Tibial nerve (tissue), 4 donors: ENCODE measurements at regions not wholly inside any gene's neighbourhood (a gene's known extent, or its start where the extent isn't known, plus 50 kb on each side); places are given as distances from the start of the nearest gene placed in this dataset.

Source experiments
- DNase-seq, 2 donors: peaks; one replicate each; pipeline ENCODE4 v3.0.0-alpha.2; 2019; ENCODE audit warnings: low spot score in 2 of 2
- H3K27ac ChIP-seq, 4 donors: fragments of 200-600 bp; sonication (generic) in 3 of 4; one replicate each; pipeline ENCODE4 v1.5.1; 2017 to 2019; ENCODE audit warnings: mild to moderate bottlenecking in 1 of 4
- H3K27me3 ChIP-seq, 2 donors: fragments of 200-600 bp; sonication (generic) in 1 of 2; one replicate each; pipeline versions ENCODE4 v1.5.1 to v1.6.0; 2017 to 2019
- H3K36me3 ChIP-seq, 3 donors: fragments of 200-600 bp; sonication (generic); one replicate each; pipeline ENCODE4 v1.5.1; 2018 to 2019
- H3K4me1 ChIP-seq, 4 donors: fragments of 200-600 bp; sonication (generic) in 3 of 4; one replicate each; pipeline ENCODE4 v1.5.1; 2017 to 2019
- H3K4me3 ChIP-seq, 4 donors: fragments of 200-600 bp; sonication (generic) in 3 of 4; one replicate each; pipeline ENCODE4 v1.5.1; 2017 to 2019; ENCODE audit warnings: mild to moderate bottlenecking in 1 of 4, moderate library complexity in 1 of 4
- H3K9me3 ChIP-seq, 4 donors: fragments of 200-600 bp; sonication (generic) in 3 of 4; one replicate each; pipeline ENCODE4 v1.5.1; 2017 to 2019
- EP300 ChIP-seq, 2 donors: sonication (generic); formaldehyde crosslinking; IDR thresholded peaks; one replicate each; pipeline ENCODE4 v1.6.1; 2017; ENCODE audit warnings: antibody characterized with exemption in 2 of 2, mild to moderate bottlenecking in 1 of 2
- POLR2A ChIP-seq, 2 donors: fragments of 450-650 bp; IDR thresholded peaks; one replicate each; pipeline ENCODE4 v1.6.1; 2017; ENCODE audit warnings: antibody characterized with exemption in 2 of 2, mild to moderate bottlenecking in 2 of 2, moderate library complexity in 2 of 2
- WGBS, 2 donors: methylation state at CpG; one replicate each; pipeline ENCODE4 v1.1.5; 2018; 5-methylcytosine and 5-hydroxymethylcytosine counted together
- TF ChIP-seq, protein P1 (sequence below), 5 experiments: fragments of 200-600 bp in 3 of 5; fragments of 450-650 bp in 2 of 5; sonication (generic) in 3 of 5; IDR thresholded peaks; one replicate each; pipeline ENCODE4 v1.5.1; 2016 to 2019; ENCODE audit warnings: antibody characterized with exemption in 5 of 5, mild to moderate bottlenecking in 3 of 5, moderate library complexity in 2 of 5

DNA sequence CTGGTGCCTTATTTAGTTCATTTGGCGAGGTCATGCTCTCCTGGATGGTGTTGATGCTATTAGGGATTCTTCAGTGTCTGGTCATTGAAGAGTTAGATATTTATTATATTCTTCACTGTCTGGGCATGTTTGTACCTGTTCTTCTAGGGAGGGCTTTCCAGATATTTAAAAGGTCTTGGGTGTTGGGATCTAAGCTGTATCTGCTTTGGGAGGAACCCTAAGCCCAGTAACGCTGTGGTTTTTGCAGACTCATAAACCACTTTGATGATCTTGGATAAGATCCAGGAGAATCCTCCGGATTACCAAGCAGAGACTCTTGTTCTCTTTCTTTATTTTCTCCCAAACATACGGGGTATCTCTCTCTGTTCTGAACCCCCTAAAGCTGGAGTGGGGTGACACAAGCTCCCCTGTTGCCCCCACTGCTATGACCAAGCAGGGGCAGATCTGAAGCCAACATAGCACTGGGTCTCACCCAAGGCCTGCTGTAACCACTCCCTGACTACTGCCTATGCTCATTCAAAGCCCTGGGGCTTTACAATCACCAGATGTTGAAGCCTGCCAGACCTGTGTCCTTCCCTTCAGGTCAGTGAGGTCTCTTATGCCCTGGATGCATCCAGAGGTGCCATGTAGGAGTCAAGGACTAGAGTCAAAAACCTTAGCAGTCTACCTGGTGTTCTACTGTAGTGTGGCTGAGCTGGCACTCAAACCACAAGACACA lies 187.6 kb downstream of the GUCY2F start:
- 52 to 54% methylated on average over 3 to 4 of the region's 4 CpGs for WGBS, 2 donors
- TF ChIP-seq POLR2A (IDR thresholded peaks at IDR 0.05) = no peak
- no peak for TF ChIP-seq EP300 (IDR thresholded peaks at IDR 0.05)
- TF ChIP-seq, protein P1, sequence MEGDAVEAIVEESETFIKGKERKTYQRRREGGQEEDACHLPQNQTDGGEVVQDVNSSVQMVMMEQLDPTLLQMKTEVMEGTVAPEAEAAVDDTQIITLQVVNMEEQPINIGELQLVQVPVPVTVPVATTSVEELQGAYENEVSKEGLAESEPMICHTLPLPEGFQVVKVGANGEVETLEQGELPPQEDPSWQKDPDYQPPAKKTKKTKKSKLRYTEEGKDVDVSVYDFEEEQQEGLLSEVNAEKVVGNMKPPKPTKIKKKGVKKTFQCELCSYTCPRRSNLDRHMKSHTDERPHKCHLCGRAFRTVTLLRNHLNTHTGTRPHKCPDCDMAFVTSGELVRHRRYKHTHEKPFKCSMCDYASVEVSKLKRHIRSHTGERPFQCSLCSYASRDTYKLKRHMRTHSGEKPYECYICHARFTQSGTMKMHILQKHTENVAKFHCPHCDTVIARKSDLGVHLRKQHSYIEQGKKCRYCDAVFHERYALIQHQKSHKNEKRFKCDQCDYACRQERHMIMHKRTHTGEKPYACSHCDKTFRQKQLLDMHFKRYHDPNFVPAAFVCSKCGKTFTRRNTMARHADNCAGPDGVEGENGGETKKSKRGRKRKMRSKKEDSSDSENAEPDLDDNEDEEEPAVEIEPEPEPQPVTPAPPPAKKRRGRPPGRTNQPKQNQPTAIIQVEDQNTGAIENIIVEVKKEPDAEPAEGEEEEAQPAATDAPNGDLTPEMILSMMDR (IDR thresholded peaks at IDR 0.05) = no peak

DNA sequence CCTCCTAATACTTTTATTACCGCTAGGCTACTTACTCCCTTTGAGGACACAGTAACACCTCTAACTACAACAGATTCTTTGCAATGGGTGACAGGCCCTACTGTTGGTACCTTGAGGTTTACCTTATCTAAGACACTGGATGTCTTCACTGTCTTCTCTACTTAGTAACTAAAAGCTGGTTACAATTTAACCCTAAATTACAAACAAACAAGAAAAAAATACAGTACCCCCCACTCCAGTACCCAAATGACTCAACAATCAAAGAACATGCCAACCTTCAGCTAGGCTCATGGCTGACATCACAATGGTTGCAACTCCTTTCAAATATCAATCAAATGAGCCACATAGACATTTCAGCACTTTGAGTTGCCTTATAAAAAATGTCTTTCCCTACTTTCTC lies 198.0 kb downstream of the GUCY2F start:
- Histone ChIP-seq H3K36me3 (no peaks in the 10 kb centered on the region), H3K27me3 (peaks cover 0 to 17% of the 10 kb centered on the region in 2 donors), H3K27ac (no peak overlapping the region), H3K4me1 (peaks cover 0 to 5% (median 0%) of the 10 kb centered on the region in 4 donors), H3K4me3 (no peak overlapping the region), H3K9me3 (no peaks in the 10 kb centered on the region)
- TF ChIP-seq POLR2A (IDR thresholded peaks at IDR 0.05) (no peak), EP300 (IDR thresholded peaks at IDR 0.05) (no peak)
- TF ChIP-seq, protein P1 (IDR thresholded peaks at IDR 0.05) = no peak
- 83 to 89% methylated on average over 1 of the region's 1 CpG for WGBS, 2 donors
- DNase-seq = no peak

More for the DNA sequence above, 187.6 kb downstream of the GUCY2F start:
- Histone ChIP-seq H3K4me1 (no peaks in the 10 kb centered on the region), H3K27ac (no peak overlapping the region), H3K36me3 (no peaks in the 10 kb centered on the region), H3K4me3 (no peak overlapping the region), H3K27me3 (no peaks in the 10 kb centered on the region), H3K9me3 (no peaks in the 10 kb centered on the region)
- no peak for DNase-seq

DNA sequence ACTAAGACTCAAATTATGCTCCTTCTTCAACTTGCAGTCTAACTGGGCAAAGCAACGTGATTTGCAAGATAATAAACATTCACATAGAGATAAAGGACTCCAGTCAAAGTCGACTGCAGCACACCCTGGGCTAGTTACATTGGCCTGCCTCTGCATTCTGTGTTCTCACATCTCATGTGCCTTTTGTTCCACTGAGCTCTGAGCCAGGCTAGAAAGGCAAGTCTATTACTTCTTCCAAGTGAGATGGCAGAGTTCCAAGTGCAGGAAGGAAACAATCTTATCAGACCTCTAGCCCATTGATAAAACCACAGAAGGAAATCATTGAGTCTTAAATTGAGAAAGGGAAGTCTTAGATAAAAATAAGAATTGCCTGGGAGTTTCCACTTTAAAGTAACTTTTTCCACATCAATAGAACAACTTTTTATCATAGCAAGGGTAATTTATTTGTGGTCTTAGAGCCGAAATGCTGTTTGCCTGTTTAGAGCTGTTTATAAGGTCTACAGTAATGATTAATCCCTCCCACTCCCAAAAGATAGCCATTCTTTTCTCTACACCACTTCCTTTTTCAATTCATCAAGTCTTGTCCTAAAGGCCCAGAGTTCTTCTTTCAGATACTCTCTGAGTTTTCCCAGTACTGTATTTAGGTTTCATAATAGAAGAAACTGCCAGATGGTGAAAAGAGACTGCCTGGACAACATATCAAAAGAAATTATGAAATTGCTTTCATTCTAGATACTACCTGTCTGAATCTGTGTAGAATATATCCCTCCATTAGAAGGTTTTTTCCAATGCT lies 200.2 kb downstream of the GUCY2F start:
- no peak for DNase-seq
- Histone ChIP-seq H3K36me3 (no peaks in the 10 kb centered on the region), H3K9me3 (no peaks in the 10 kb centered on the region), H3K4me3 (no peak overlapping the region), H3K27ac (no peak overlapping the region), H3K27me3 (peaks cover 0 to 17% of the 10 kb centered on the region in 2 donors), H3K4me1 (peaks cover 0 to 5% (median 0%) of the 10 kb centered on the region in 4 donors)
- TF ChIP-seq POLR2A (IDR thresholded peaks at IDR 0.05) (no peak), EP300 (IDR thresholded peaks at IDR 0.05) (no peak)
- TF ChIP-seq, protein P1 (IDR thresholded peaks at IDR 0.05) = no peak
- WGBS, 2 donors = 1 to 18% methylated on average over 3 of the region's 3 CpGs

GRCh38 chrX:109274806-109275205 lies 207.1 kb downstream of the GUCY2F start:
- no peaks in the 10 kb centered on the region for H3K9me3 ChIP-seq
- H3K27ac ChIP-seq = no peak overlapping the region
- no peaks in the 10 kb centered on the region for H3K4me1 ChIP-seq
- WGBS, 2 donors = 81 to 87% methylated on average over 3 of the region's 3 CpGs
- no peaks in the 10 kb centered on the region for H3K36me3 ChIP-seq
- no peak overlapping the region for H3K4me3 ChIP-seq
- H3K27me3 ChIP-seq = peaks cover 0 to 9% of the 10 kb centered on the region in 2 donors
- TF ChIP-seq POLR2A (IDR thresholded peaks at IDR 0.05) = no peak
- no peak for TF ChIP-seq EP300 (IDR thresholded peaks at IDR 0.05)
- DNase-seq = no peak

DNA sequence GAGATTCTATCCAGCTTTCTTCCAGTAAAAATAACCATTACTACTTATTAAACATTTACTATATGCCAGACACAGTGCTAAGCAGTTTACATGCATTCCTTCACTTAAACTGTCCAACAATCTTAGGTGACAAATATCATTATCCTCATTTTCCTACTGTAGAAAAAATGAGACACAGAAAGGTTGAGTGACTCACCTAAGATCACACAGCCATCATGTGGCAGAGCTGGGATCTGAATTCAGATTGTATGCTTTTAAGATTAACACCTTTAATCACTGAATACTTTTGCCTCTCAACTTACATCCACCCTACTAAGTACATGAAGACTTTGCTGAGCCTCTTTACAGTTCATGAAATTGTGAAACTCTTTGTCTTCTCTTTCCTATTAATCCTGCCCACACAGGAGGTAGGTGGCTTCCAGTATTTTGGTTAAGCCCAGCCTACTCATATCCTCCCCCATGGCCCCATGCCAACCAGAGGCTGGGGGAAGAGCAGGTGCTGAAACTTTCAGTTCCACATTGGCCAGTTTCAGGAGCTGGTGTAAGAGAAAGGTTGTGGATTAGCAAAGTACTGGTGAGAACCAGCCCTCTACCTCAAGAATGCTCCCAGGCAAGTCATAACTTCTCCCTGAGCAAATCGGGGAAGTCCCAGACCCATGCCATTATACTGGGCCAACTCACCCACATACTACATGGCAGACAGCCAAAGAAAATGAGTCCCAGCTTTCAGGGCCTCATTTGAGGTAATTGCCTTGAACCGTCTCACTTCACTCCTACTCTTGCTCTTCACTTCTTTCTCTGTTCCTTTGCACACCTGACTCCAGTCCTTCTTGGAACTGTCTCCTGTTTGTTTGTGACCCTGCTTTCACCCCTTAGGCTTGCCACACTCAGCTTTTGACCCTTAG lies 211.1 kb downstream of the GUCY2F start:
- TF ChIP-seq, protein P1 (IDR thresholded peaks at IDR 0.05) = no peak
- no peak for TF ChIP-seq EP300 (IDR thresholded peaks at IDR 0.05)
- TF ChIP-seq POLR2A (IDR thresholded peaks at IDR 0.05) = no peak
- H3K27ac ChIP-seq = no peak overlapping the region
- no peak overlapping the region for H3K4me3 ChIP-seq
- no peak for DNase-seq
- 29 to 33% methylated on average over 2 of the region's 2 CpGs for WGBS, 2 donors
- H3K9me3 ChIP-seq = no peaks in the 10 kb centered on the region
- H3K36me3 ChIP-seq = no peaks in the 10 kb centered on the region
- peaks cover 0 to 7% of the 10 kb centered on the region in 2 donors for H3K27me3 ChIP-seq
- H3K4me1 ChIP-seq = no peaks in the 10 kb centered on the region
